ENCODE measurements at regions not wholly inside any gene's neighbourhood (a gene's known extent, or its start where the extent isn't known, plus 50 kb on each side); places are given as distances from the start of the nearest gene placed in this dataset.
"Not testable (repeated sequence)": the region's sequence is repeated elsewhere in the genome, so short reads cannot be mapped to it uniquely, and the experiment has no call there.

DNA sequence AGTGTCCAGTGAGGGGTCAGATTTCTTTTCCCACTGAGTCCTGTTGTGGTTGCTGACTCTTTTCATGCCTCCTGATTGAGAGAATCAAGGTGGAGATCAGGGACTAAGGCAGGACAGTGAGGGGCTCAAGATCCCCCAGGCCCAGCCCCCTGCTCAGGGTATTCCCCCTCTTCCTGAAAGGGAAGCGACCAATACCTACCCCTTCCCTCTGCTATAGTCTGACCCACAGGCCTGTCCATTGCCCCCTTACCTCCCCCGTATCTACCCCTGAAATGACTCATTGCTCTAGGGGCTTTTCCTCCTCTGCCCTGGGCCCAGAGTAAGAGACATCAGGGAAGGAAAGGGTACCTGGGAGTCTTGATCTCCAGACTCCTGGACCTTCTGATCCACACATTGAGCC is 1320.5 kb downstream of the UQCRFS1 start:
- DNase-seq, result no peak

DNA sequence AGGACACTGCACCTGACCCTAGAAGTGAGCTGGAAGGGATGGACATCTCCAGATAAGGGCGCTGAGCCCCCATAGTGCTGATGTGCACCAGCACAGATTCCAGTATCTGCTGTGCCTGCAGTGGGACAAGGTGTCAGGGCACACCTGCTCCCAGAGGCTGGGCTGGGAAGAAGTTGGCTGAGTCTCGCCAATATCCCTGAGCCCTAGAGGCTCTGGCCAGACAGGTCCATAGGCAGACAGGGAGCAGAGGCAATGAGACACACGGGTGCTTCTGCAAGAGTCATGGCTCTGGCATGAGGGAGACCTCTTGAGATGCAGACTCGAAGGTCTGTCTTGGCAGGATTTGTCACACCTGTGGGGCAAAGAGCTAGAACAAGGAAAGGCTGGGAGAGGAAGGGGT is 1321.5 kb downstream of the UQCRFS1 start:
- DNase-seq, result no peak

DNA sequence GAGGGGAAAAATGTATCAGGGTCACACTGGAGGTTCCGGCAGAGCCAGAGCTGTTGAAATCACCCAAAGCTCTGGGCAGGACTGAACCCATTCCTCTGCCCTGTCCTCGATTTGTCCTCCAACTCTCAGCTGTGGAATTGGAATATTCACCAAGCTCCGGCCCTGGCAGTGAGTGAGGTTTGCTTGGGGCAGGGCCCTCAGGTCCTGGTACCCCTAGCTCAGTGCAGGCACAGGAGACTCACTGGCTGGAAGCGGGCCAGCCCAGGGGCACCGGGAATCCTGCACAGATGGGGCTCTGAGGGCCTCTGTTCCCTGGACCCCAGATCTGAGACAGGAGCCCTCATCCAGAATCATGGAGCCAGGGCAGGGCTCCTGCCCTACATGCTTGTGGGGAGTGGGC is 1322.3 kb downstream of the UQCRFS1 start:
- DNase-seq, result no peak

DNA sequence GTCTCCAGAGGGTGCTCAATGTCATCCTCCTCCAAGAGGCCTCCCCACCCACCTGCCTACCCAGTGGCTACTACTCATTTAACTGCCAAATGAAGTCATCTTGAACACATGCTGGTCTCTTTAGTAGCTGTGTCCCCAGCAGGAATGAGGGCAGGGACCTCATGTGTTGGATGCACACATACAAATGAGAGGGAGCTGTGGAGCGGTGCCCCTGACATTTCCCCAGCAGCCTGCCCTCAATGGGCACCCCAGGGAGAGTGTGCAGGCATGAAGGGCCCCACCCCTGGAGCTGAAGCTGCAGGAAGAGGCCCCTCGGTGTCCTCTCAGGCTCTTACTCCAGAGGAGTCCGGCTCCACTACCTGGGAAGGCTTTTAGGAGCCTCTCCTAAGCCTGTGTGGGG is 1322.7 kb downstream of the UQCRFS1 start:
- DNase-seq, result no peak

GRCh38 chr19:27889156-27889555 is 1323.8 kb downstream of the UQCRFS1 start:
- no peak for DNase-seq

DNA sequence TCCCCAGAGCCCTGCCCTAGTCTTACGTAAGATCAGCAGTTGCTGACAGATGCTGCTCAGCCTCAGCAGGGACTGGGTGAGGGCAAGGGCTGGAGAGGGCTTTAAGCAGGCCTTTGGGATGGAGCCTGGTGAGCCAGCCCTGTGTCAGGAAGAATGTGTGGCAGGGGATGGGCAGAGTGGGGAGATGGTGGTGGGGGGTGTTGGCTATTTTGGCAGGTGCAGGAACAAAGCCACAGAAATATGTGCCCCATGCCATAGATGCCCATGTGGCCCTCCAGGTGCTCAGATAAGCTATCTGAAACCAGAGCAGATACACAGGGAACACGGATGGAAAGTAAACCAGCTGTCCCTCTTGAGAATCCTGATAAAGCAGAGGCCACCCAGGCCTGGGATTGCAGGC is 1325.0 kb downstream of the UQCRFS1 start:
- no peak for DNase-seq

- no peak for DNase-seq
These were observed 1327.6 kb downstream of the UQCRFS1 start for GRCh38 chr19:27885359-27885758.

DNA sequence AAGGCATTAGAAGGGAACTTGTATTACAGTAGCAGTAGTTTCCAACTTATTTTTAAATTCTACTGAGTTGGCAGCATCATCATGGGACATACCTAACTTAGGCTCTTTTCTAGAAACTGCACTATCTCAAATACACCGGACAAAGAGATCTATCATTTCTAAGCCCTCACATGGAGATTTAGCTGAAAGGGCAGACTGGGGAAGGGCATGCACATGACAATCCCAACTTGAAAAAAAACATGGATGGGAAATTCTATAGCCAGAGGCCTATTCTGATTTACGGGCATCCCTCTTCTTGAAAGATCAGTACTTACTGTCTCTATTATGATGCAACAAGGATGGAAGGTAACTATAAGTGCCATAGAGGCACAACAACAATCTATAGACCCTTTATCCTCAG is 1328.6 kb downstream of the UQCRFS1 start:
- no peak for DNase-seq

- no peak for DNase-seq
These were observed 1331.7 kb downstream of the UQCRFS1 start for GRCh38 chr19:27881213-27881612.

GRCh38 chr19:27876976-27877512 is 1335.9 kb downstream of the UQCRFS1 start:
- DNase-seq, result no peak

- no peak for DNase-seq
These were observed 1336.5 kb downstream of the UQCRFS1 start for GRCh38 chr19:27876489-27876888.

DNA sequence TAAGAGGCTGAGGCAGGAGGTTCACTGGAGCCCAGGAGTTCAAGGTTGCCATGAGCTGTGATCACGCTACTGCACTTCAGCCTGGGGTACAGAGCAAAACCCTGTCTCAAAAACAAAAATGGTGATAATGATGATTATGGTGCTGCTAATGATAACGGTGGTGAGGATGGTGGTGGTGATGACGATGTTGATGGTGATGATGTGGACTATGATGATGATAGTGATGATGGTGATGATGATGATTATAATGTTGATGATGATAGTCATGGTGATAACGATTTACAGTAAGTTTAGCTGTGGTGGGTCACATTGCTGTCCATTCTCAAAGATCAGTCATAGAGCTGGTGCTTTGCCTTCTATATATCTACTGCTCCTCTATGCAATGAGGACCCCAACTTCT is 1340.6 kb downstream of the UQCRFS1 start:
- DNase-seq, result no peak

- DNase-seq, result no peak
These were observed 1342.7 kb downstream of the UQCRFS1 start for GRCh38 chr19:27870293-27870692.

GRCh38 chr19:27868007-27868406 is 1344.9 kb downstream of the UQCRFS1 start:
- DNase-seq, result no peak

- no peak for DNase-seq
These were observed 1346.8 kb downstream of the UQCRFS1 start for GRCh38 chr19:27865927-27866777.

- DNase-seq, result no peak
These were observed 1351.5 kb downstream of the UQCRFS1 start for GRCh38 chr19:27861411-27861975.

DNA sequence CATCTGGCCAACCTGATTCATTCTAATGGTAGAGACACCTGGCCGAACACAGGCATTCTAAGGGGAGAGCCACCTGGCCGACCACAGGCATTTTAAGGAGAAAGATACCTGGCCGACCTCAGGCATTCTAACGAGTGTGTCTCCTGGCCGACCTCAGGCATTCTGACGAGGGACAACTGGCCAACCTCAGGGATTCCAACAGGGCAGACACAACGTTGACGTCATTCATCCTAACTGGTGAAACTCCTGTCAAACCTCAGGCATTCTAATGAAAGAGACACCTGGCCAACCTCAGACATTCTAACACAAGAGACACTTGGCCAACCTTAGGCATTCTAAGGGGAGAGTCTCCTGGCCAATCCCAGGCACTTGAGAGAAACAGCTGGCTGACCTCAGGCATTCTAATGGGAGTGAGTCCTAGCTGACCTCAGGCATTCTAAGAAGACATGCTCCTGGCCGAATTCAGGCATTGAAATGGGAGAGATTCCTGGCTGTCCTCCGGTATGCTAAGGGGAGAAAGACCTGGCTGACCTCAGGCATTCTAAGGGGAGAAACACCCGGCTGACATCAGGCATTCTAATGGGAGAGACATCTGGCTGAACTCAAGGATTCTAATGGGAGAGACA is 1352.5 kb downstream of the UQCRFS1 start:
- DNase-seq, result no peak

DNA sequence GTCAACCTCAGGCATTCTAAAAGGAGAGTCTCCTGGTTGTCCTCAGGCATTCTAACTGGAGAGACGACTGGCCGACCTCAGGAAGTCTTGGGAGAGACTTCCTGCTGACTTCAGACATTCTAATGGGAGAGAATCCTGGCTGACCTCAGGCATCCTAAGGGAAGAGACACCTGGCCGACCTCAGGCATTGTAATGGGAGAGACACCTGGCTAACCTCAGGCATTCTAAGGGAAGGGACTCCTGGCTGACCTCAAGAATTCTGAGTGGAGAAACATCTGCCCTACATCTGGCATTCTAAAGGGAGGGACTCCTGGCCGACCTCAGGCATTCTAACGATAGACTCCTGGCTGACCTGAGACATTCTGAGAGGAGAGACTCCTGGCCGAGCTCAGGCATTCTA is 1353.3 kb downstream of the UQCRFS1 start:
- no peak for DNase-seq

- no peak for DNase-seq
These were observed 1353.9 kb downstream of the UQCRFS1 start for GRCh38 chr19:27858981-27859581.

DNA sequence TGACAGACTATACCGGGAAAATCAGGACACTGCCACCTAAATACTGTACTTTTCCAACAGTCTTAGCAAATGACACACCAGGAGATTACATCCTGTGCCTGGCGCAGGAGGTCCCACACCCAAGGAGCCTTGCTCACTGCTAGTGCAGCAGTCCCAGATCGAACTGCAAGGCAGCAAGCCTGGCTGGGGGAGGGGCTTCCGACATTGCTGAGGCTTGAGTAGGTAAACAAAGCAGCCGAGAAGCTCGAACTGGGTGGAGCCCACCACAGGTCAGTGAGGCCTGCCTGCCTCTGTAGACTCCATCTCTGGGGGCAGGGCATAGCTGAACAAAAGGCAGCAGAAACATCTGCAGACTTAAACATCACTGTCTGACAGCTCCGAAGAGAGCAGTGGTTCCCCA is 1360.0 kb downstream of the UQCRFS1 start:
- DNase-seq, result not testable (repeated sequence)

DNA sequence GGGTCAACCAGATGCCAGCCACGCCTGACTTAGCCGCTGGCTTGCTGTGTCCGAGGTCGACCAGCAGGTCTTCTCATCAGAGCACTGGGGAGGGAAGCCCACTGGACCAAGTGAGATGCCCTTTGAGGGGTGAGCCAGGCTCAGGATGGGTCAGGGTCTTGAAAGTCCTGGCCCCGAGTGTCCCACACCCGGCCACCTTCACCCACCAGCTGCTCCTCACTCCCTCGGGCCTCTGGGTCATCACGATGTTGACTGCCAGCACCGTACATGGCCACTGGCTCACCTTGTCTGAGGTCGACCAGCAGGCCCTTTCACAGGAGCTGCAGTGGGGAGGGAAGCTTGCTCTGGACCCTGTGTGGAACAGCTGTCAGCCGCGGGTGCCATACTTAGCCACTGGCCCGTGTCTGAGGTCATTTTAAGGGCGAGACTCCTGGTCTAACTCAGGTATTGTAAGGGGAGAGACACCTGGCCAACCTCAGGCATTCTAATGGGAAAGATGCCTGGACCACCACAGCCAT is 1361.3 kb downstream of the UQCRFS1 start:
- DNase-seq, result no peak

DNA sequence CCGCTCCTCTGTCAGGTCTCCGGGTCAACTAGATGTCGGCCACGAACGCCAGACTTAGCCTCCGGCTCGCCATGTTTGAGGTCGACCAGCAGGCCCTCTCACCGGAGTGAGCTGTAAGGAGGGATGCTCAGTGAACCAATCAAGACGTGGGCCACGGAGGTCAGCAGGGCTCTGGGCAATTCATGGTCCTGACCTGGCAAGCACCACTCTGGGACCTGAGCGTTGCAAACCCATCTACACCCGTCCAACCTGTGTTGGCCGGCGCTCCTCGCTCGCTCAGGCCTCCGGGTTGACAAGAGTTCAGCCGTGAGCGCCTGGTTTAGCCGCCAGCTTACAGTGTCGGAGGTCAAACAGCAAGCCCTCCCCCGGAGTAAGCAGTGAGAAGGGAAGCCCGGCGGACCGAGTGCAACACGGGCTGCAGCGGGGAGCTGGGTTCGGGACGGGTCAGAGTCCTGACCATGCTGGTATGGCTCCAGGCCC is 1361.9 kb downstream of the UQCRFS1 start:
- DNase-seq, result no peak

- DNase-seq, result no peak
These were observed 1366.0 kb downstream of the UQCRFS1 start for GRCh38 chr19:27846944-27847343.

Data from left hindlimb (tissue), 1 donor.